Liver (tissue), 8 donors: ENCODE measurements at regions not wholly inside any gene's neighbourhood (a gene's known extent, or its start where the extent isn't known, plus 50 kb on each side); places are given as distances from the start of the nearest gene placed in this dataset.

Experiments
- DNase-seq: peaks from one replicate; pipeline ENCODE4 v3.0.0-alpha.2; 2017; ENCODE audit warnings: low spot score
- H3K27ac ChIP-seq, 2 donors: one replicate each; pipeline ENCODE4 v1.7.0; 2013; ENCODE audit warnings: inconsistent platforms in 2 of 2, low read length in 2 of 2, control low read depth in 1 of 2, low read depth in 1 of 2, mild to moderate bottlenecking in 1 of 2
- H3K27me3 ChIP-seq, 4 donors: one replicate each; pipeline versions ENCODE4 v1.6.1 to v1.7.0; 2013; ENCODE audit warnings: low read length in 3 of 4, inconsistent platforms in 1 of 4, mild to moderate bottlenecking in 1 of 4, moderate library complexity in 1 of 4; ENCODE audit not compliant: control insufficient read depth in 4 of 4, insufficient read depth in 4 of 4
- H3K36me3 ChIP-seq, 4 donors: one replicate each; pipeline versions ENCODE4 v1.6.1 to v1.7.0; 2013; ENCODE audit warnings: low read length in 3 of 4, mild to moderate bottlenecking in 3 of 4, low read depth in 1 of 4, moderate library complexity in 1 of 4; ENCODE audit not compliant: control insufficient read depth in 4 of 4, insufficient read depth in 3 of 4
- H3K4me1 ChIP-seq, 4 donors: one replicate each; pipeline versions ENCODE4 v1.6.1 to v1.7.0; 2013; ENCODE audit warnings: low read length in 3 of 4, mild to moderate bottlenecking in 3 of 4, moderate library complexity in 1 of 4; ENCODE audit not compliant: control insufficient read depth in 4 of 4, insufficient read depth in 4 of 4
- H3K4me3 ChIP-seq, 3 donors: one replicate each; pipeline versions ENCODE4 v1.6.1 to v1.7.0; 2013; ENCODE audit warnings: low read length in 3 of 3, control low read depth in 1 of 3, low read depth in 1 of 3, mild to moderate bottlenecking in 1 of 3
- H3K9ac ChIP-seq, 2 donors: one replicate each; pipeline ENCODE4 v1.7.0; 2013; ENCODE audit warnings: low read length in 2 of 2, mild to moderate bottlenecking in 2 of 2, moderate library complexity in 2 of 2, control low read depth in 1 of 2, low read depth in 1 of 2
- H3K9me3 ChIP-seq, 4 donors: one replicate each; pipeline versions ENCODE4 v1.6.1 to v1.7.0; 2013; ENCODE audit warnings: low read length in 3 of 4; ENCODE audit not compliant: control insufficient read depth in 4 of 4
- EGR1 ChIP-seq, 2 donors: IDR thresholded peaks; 2 replicates each; pipeline ENCODE4 v1.6.1; 2016 to 2018; ENCODE audit warnings: antibody characterized with exemption in 2 of 2, low read depth in 2 of 2
- FOXA1 ChIP-seq: IDR thresholded peaks from 2 replicates; pipeline ENCODE4 v1.6.1; 2016; ENCODE audit warnings: antibody characterized with exemption
- FOXA2 ChIP-seq: IDR thresholded peaks from 2 replicates; pipeline ENCODE4 v1.6.1; 2016; ENCODE audit warnings: antibody characterized with exemption
- GABPA ChIP-seq, 2 donors: IDR thresholded peaks in 1 of 2; conservative IDR thresholded peaks in 1 of 2; 2 replicates each; pipeline ENCODE4 v1.6.1; 2016; ENCODE audit warnings: antibody characterized with exemption in 2 of 2, mild to moderate bottlenecking in 1 of 2, moderate library complexity in 1 of 2
- HNF4A ChIP-seq, 2 donors: conservative IDR thresholded peaks; 2 replicates each; pipeline ENCODE4 v1.6.1; 2016; ENCODE audit warnings: antibody characterized with exemption in 2 of 2, mild to moderate bottlenecking in 2 of 2
- HNF4G ChIP-seq: IDR thresholded peaks from 2 replicates; pipeline ENCODE4 v1.6.1; 2016; ENCODE audit warnings: antibody characterized with exemption
- JUND ChIP-seq, 2 donors: IDR thresholded peaks; 2 replicates each; pipeline ENCODE4 v1.6.1; 2016; ENCODE audit warnings: antibody characterized with exemption in 2 of 2
- NR2F2 ChIP-seq: IDR thresholded peaks from 2 replicates; pipeline ENCODE4 v1.6.1; 2016; ENCODE audit warnings: antibody characterized with exemption
- RAD21 ChIP-seq, 2 donors: IDR thresholded peaks; 2 replicates each; pipeline ENCODE4 v1.6.1; 2016; ENCODE audit warnings: antibody characterized with exemption in 2 of 2, mild to moderate bottlenecking in 2 of 2
- SP1 ChIP-seq: IDR thresholded peaks from 2 replicates; pipeline ENCODE4 v1.6.1; 2018; ENCODE audit warnings: antibody characterized with exemption, mild to moderate bottlenecking
- TAF1 ChIP-seq: conservative IDR thresholded peaks from 2 replicates; pipeline ENCODE4 v1.6.1; 2016; ENCODE audit warnings: antibody characterized with exemption, mild to moderate bottlenecking
- YY1 ChIP-seq: IDR thresholded peaks from 2 replicates; pipeline ENCODE4 v1.6.1; 2016; ENCODE audit warnings: antibody characterized with exemption, mild to moderate bottlenecking
- WGBS: extraction: QIAGEN DNeasy Blood & Tissue Kit; methylation state at CpG from one replicate; pipeline ENCODE4 v1.1.7; 2013; 5-methylcytosine and 5-hydroxymethylcytosine counted together
- TF ChIP-seq, protein P1 (sequence below): IDR thresholded peaks from 2 replicates; pipeline ENCODE4 v1.6.1; 2016; ENCODE audit warnings: antibody characterized with exemption
- TF ChIP-seq, protein P2 (sequence below): IDR thresholded peaks from 2 replicates; pipeline ENCODE4 v1.6.1; 2016; ENCODE audit warnings: antibody characterized with exemption
- TF ChIP-seq, protein P3 (sequence below): IDR thresholded peaks from 2 replicates; pipeline ENCODE4 v1.6.1; 2016; ENCODE audit warnings: antibody characterized with exemption
- TF ChIP-seq, protein P4 (sequence below): fragments of 150-350 bp; IDR thresholded peaks from 2 replicates; pipeline ENCODE4 v1.5.1; 2017; ENCODE audit warnings: improper control_type of control experiment, low read depth, low read length; ENCODE audit not compliant: missing input control
- donor health status: healthy.
- donor health status: healthy.
- donor health status: healthy.
- donor health status: healthy.
- donor health status: healthy.

DNA sequence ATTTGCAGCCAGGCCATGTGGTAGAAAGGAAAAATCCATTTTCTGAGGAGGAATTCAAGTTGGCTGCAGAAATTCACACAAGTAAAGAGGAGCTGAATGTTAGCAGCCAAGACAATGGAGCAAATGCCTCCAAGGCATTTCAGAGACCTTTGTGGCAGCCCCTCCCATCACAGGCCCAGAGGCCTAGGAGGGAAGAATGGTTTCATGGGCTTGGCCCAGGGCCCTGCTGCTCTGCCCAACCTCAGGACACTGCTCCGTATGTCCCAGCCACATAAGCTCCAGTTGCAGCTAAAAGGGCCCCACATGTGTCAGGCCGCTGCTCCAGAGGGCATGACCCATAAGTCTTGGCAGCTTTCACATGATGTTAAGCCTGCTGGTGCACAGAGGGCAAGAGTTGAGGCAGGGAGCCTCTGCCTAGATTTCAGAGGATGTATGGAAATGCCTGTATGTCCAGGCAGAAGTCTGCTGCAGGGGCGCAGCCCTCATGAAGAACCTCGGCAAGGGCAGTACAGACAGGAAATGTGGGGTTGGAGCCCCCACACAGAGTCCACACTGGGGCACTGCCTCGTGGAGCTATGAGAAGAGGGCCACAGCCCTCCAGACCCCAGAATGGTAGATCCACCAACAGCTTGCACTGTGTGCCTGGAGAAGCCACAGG is 144.2 kb upstream of the EPB41L4A start:
- Histone ChIP-seq H3K27ac (no peak overlapping the region), H3K4me1 (no peaks in the 10 kb centered on the region), H3K9me3 (peaks cover 0 to 7% (median 5%) of the 10 kb centered on the region in 4 donors), H3K9ac (no peak overlapping the region), H3K4me3 (peak overlapping the region in 1 of 3 donors; percentile 25), H3K27me3 (no peaks in the 10 kb centered on the region), H3K36me3 (no peaks in the 10 kb centered on the region)
- TF ChIP-seq GABPA (IDR thresholded peaks at IDR 0.05 in 1 of 2, conservative IDR thresholded peaks at IDR 0.05 in 1 of 2) (no peak), HNF4A (conservative IDR thresholded peaks at IDR 0.05) (no peak)
- 83% methylated on average over 5 of the region's 5 CpGs for WGBS
- DNase-seq, result no peak

DNA sequence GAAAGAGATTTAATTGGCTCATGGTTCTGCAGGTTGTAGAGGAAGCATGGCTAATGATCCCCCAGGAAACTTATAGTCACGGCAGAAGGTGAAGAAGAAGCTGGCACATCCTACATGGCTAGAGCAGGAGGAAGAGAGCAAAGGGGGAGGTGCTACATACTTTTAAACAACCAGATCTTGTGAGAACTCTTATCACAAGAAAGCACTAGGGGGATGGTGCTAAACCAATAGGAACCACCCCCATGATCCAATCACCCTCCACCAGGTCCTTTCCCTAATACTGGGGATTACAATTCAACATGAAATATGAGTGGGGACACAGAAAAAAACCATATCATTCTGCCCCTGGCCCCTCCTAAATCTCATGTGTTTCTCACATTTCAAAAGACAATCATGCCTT is 147.2 kb upstream of the EPB41L4A start:
- H3K27me3 ChIP-seq, result no peaks in the 10 kb centered on the region
- WGBS, result 83% methylated on average over 1 of the region's 1 CpG
- H3K9ac ChIP-seq, result no peak overlapping the region
- H3K4me1 ChIP-seq, result no peaks in the 10 kb centered on the region
- DNase-seq, result no peak
- H3K9me3 ChIP-seq, result peaks cover 0 to 7% (median 5%) of the 10 kb centered on the region in 4 donors
- no peaks in the 10 kb centered on the region for H3K36me3 ChIP-seq
- no peak overlapping the region for H3K4me3 ChIP-seq
- TF ChIP-seq FOXA1, result no peak
- TF ChIP-seq, protein P1, sequence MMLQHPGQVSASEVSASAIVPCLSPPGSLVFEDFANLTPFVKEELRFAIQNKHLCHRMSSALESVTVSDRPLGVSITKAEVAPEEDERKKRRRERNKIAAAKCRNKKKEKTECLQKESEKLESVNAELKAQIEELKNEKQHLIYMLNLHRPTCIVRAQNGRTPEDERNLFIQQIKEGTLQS, result no peak
- TF ChIP-seq, protein P2, sequence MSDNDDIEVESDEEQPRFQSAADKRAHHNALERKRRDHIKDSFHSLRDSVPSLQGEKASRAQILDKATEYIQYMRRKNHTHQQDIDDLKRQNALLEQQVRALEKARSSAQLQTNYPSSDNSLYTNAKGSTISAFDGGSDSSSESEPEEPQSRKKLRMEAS, result no peak
- no peak for TF ChIP-seq HNF4G
- no peak for TF ChIP-seq SP1
- no peak for TF ChIP-seq EGR1 (IDR thresholded peaks at IDR 0.05; ENCODE audit: low read depth in 2 of 2)
- no peak for TF ChIP-seq YY1
- TF ChIP-seq HNF4A (conservative IDR thresholded peaks at IDR 0.05), result no peak
- TF ChIP-seq RAD21 (IDR thresholded peaks at IDR 0.05), result no peak
- TF ChIP-seq TAF1, result no peak
- TF ChIP-seq, protein P3, sequence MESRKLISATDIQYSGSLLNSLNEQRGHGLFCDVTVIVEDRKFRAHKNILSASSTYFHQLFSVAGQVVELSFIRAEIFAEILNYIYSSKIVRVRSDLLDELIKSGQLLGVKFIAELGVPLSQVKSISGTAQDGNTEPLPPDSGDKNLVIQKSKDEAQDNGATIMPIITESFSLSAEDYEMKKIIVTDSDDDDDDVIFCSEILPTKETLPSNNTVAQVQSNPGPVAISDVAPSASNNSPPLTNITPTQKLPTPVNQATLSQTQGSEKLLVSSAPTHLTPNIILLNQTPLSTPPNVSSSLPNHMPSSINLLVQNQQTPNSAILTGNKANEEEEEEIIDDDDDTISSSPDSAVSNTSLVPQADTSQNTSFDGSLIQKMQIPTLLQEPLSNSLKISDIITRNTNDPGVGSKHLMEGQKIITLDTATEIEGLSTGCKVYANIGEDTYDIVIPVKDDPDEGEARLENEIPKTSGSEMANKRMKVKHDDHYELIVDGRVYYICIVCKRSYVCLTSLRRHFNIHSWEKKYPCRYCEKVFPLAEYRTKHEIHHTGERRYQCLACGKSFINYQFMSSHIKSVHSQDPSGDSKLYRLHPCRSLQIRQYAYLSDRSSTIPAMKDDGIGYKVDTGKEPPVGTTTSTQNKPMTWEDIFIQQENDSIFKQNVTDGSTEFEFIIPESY, result no peak
- no peak for TF ChIP-seq JUND (IDR thresholded peaks at IDR 0.05)
- no peak for TF ChIP-seq NR2F2
- TF ChIP-seq GABPA (IDR thresholded peaks at IDR 0.05 in 1 of 2, conservative IDR thresholded peaks at IDR 0.05 in 1 of 2), result no peak
- no peak overlapping the region for H3K27ac ChIP-seq

DNA sequence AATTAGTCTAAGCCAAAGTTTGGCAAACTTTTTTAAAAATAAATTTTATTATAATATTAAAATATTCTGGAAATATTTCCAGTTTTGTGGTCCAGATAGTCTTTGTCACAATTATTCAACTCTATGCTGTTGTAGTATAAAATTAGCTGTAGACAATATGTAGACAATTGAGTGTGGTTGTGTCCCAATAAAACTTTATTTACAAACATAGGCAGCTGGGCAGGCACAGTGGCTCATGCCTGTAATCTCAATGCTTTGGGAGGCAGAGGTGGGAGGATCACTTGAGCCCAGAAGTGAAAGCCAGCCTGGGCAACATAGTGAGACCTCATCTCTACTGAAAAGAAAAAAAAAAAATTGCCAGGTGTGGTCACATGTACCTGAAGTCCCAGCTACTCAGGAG is 150.5 kb upstream of the EPB41L4A start:
- no peaks in the 10 kb centered on the region for H3K9me3 ChIP-seq
- TF ChIP-seq FOXA2 (no peak), HNF4G (no peak)
- TF ChIP-seq, protein P3, result no peak
- TF ChIP-seq, protein P4, sequence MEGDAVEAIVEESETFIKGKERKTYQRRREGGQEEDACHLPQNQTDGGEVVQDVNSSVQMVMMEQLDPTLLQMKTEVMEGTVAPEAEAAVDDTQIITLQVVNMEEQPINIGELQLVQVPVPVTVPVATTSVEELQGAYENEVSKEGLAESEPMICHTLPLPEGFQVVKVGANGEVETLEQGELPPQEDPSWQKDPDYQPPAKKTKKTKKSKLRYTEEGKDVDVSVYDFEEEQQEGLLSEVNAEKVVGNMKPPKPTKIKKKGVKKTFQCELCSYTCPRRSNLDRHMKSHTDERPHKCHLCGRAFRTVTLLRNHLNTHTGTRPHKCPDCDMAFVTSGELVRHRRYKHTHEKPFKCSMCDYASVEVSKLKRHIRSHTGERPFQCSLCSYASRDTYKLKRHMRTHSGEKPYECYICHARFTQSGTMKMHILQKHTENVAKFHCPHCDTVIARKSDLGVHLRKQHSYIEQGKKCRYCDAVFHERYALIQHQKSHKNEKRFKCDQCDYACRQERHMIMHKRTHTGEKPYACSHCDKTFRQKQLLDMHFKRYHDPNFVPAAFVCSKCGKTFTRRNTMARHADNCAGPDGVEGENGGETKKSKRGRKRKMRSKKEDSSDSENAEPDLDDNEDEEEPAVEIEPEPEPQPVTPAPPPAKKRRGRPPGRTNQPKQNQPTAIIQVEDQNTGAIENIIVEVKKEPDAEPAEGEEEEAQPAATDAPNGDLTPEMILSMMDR, result no peak
- no peak for DNase-seq
- no peaks in the 10 kb centered on the region for H3K36me3 ChIP-seq
- H3K27ac ChIP-seq, result no peak overlapping the region
- H3K27me3 ChIP-seq, result no peaks in the 10 kb centered on the region
- no peak overlapping the region for H3K4me3 ChIP-seq
- no peak overlapping the region for H3K9ac ChIP-seq
- H3K4me1 ChIP-seq, result no peaks in the 10 kb centered on the region
